ENCODE measurements at regions not wholly inside any gene's neighbourhood (a gene's known extent, or its start where the extent isn't known, plus 50 kb on each side); places are given as distances from the start of the nearest gene placed in this dataset.

GRCh38 chr4:115973768-115974167 is 860.3 kb upstream of the NDST4 start:
- TF ChIP-seq CTCF (IDR thresholded peaks at IDR 0.05) (no peak), EP300 (IDR thresholded peaks at IDR 0.05) (no peak)

Measured in sigmoid colon (tissue), 4 donors.